SK-N-SH (cell line): ENCODE measurements at regions not wholly inside any gene's neighbourhood (a gene's known extent, or its start where the extent isn't known, plus 50 kb on each side); places are given as distances from the start of the nearest gene placed in this dataset.
A peak's percentile ranks its signal among the peaks of the same experiment; 100 is the strongest.

Source experiments
- CTCF ChIA-PET: fragments of 300-600, 350-600 bp; formaldehyde crosslinking; extraction: SDS; loops from one replicate; lab custom pipeline; 2021; lab: Yijun Ruan, JAX
- POLR2A ChIA-PET: fragments of 350-600 bp; sonication (Branson Sonifier 250); formaldehyde crosslinking; extraction: SDS; loops from one replicate; lab custom pipeline; 2020; ENCODE audit warnings: antibody characterized with exemption, inconsistent platforms; lab: Yijun Ruan, JAX
- DNase-seq: peaks from one replicate; pipeline ENCODE4 v3.0.0; 2012
- H2AFZ ChIP-seq: fragments of 200-600 bp; sonication (generic); 2 replicates; pipeline ENCODE4 v1.8.1; 2016; ENCODE audit warnings: antibody characterized with exemption, mild to moderate bottlenecking, low read depth
- H3F3A ChIP-seq: fragments of 200-600 bp; sonication (generic); replicated peaks from 2 replicates; pipeline ENCODE3; 2016; ENCODE audit warnings: antibody characterized with exemption, mild to moderate bottlenecking; ENCODE audit not compliant: insufficient read depth
- H3K27ac ChIP-seq, 2 experiments: fragments of 200-500 bp in 1 of 2; fragments of 200-600 bp in 1 of 2; sonication (Bioruptor generic) in 1 of 2; sonication (generic), shearing (Covaris generic) in 1 of 2; 2 replicates each; pipeline versions ENCODE4 v1.5.1 to v1.6.1; 2014 to 2016; ENCODE audit warnings: low read depth in 2 of 2, inconsistent platforms in 1 of 2, low read length in 1 of 2, mild to moderate bottlenecking in 1 of 2, mixed read lengths in 1 of 2
- H3K27me3 ChIP-seq: fragments of 200-600 bp; sonication (generic), shearing (Covaris generic); 2 replicates; pipeline ENCODE4 v1.6.1; 2016; ENCODE audit warnings: mixed run types; ENCODE audit not compliant: insufficient read depth
- H3K36me3 ChIP-seq, 2 experiments: fragments of 200-500 bp in 1 of 2; fragments of 200-600 bp in 1 of 2; sonication (Bioruptor generic) in 1 of 2; sonication (generic) in 1 of 2; replicated peaks in 1 of 2; 2 replicates each; pipeline versions ENCODE3 to v1.5.1; 2014 to 2016; ENCODE audit warnings: low read length in 1 of 2, mild to moderate bottlenecking in 1 of 2; ENCODE audit not compliant: insufficient read depth in 2 of 2, control insufficient read depth in 1 of 2
- H3K4me1 ChIP-seq, 2 experiments: fragments of 200-500 bp in 1 of 2; fragments of 200-600 bp in 1 of 2; sonication (Bioruptor generic) in 1 of 2; sonication (generic), shearing (Covaris generic) in 1 of 2; 2 replicates each; pipeline versions ENCODE4 v1.5.1 to v1.6.1; 2014 to 2016; ENCODE audit warnings: low read depth in 1 of 2, low read length in 1 of 2, mixed run types in 1 of 2; ENCODE audit not compliant: insufficient read depth in 2 of 2, control insufficient read depth in 1 of 2
- H3K4me2 ChIP-seq: fragments of 200-600 bp; sonication (generic), shearing (Covaris generic); 2 replicates; pipeline ENCODE4 v1.6.1; 2017; ENCODE audit warnings: mixed run types
- H3K4me3 ChIP-seq, 2 experiments: fragments of 200-500 bp in 1 of 2; fragments of 200-600 bp in 1 of 2; sonication (Bioruptor generic) in 1 of 2; sonication (generic), shearing (Covaris generic) in 1 of 2; 2 replicates each; pipeline versions ENCODE4 v1.5.1 to v1.8.1; 2014 to 2016; ENCODE audit warnings: low read depth in 2 of 2, inconsistent platforms in 1 of 2, low read length in 1 of 2, mild to moderate bottlenecking in 1 of 2, mixed read lengths in 1 of 2, moderate library complexity in 1 of 2
- H3K79me2 ChIP-seq: fragments of 200-600 bp; sonication (generic); 2 replicates; pipeline ENCODE4 v1.8.1; 2017; ENCODE audit warnings: mild to moderate bottlenecking; ENCODE audit not compliant: insufficient read depth
- H3K9ac ChIP-seq: fragments of 200-600 bp; sonication (generic); 2 replicates; pipeline ENCODE4 v1.6.1; 2017; ENCODE audit warnings: mixed run types
- H3K9me2 ChIP-seq: fragments of 200-600 bp; sonication (generic); 2 replicates; pipeline ENCODE4 v1.6.1; 2017; ENCODE audit warnings: mixed run types
- H3K9me3 ChIP-seq: fragments of 200-600 bp; sonication (generic); 2 replicates; pipeline ENCODE4 v1.6.1; 2017; ENCODE audit warnings: mixed run types, mild to moderate bottlenecking, moderate library complexity
- H4K20me1 ChIP-seq: fragments of 200-600 bp; sonication (generic); 2 replicates; pipeline ENCODE4 v1.6.1; 2017; ENCODE audit warnings: mild to moderate bottlenecking, mixed run types; ENCODE audit not compliant: insufficient read depth
- EP300 ChIP-seq, 2 experiments: IDR thresholded peaks; 2 replicates each; pipeline versions ENCODE4 v1.4.0 to v1.6.1; 2012; ENCODE audit warnings: borderline replicate concordance in 1 of 2, low read depth in 1 of 2, low read length in 1 of 2
- EZH2phosphoT487 ChIP-seq: fragments of 200-600 bp; sonication (generic); IDR thresholded peaks from 2 replicates; pipeline ENCODE4 v1.6.1; 2017; ENCODE audit warnings: low read depth, mixed run types, mild to moderate bottlenecking, antibody characterized with exemption, moderate library complexity, borderline replicate concordance
- FOSL2 ChIP-seq: IDR thresholded peaks from 2 replicates; pipeline ENCODE4 v1.4.0; 2012; ENCODE audit warnings: low read depth, mild to moderate bottlenecking, moderate library complexity, borderline replicate concordance
- GABPA ChIP-seq: IDR thresholded peaks from 2 replicates; pipeline ENCODE4 v1.4.0; 2012; ENCODE audit warnings: low read depth, mild to moderate bottlenecking
- GATA2 ChIP-seq: sonication (generic); formaldehyde crosslinking; IDR thresholded peaks from 2 replicates; pipeline ENCODE4 v1.5.0; 2020; ENCODE audit warnings: mild to moderate bottlenecking, missing genetic modification reagents
- JUND ChIP-seq: IDR thresholded peaks from 2 replicates; pipeline ENCODE4 v1.4.0; 2012
- NFIC ChIP-seq: IDR thresholded peaks from 2 replicates; pipeline ENCODE4 v1.4.0; 2012; ENCODE audit warnings: borderline replicate concordance
- NRF1 ChIP-seq: IDR thresholded peaks from 2 replicates; pipeline ENCODE4 v1.6.1; 2012; ENCODE audit warnings: low read depth, mild to moderate bottlenecking, low read length
- SMC3 ChIP-seq: IDR thresholded peaks from 2 replicates; pipeline ENCODE4 v1.6.1; 2012; ENCODE audit warnings: low read depth, low read length, improper control_type of control experiment
- TCF12 ChIP-seq: IDR thresholded peaks from 2 replicates; pipeline ENCODE4 v1.4.0; 2012
- TEAD4 ChIP-seq: IDR thresholded peaks from 2 replicates; pipeline ENCODE4 v1.4.0; 2012; ENCODE audit warnings: mild to moderate bottlenecking, borderline replicate concordance; ENCODE audit not compliant: insufficient read depth
- YY1 ChIP-seq: IDR thresholded peaks from 2 replicates; pipeline ENCODE4 v1.4.0; 2012; ENCODE audit warnings: low read depth, mild to moderate bottlenecking
- WGBS: methylation state at CpG from one replicate; pipeline ENCODE4 v1.1.6; 2017; ENCODE audit warnings: low lambda C conversion rate; 5-methylcytosine and 5-hydroxymethylcytosine counted together
- TF ChIP-seq, protein P1 (sequence below): IDR thresholded peaks from 2 replicates; pipeline ENCODE4; 2012
- TF ChIP-seq, protein P2 (sequence below): fragments of 200-600 bp; sonication (generic); IDR thresholded peaks from 2 replicates; pipeline ENCODE4 v1.6.1; 2017; ENCODE audit warnings: antibody characterized with exemption, mild to moderate bottlenecking, moderate library complexity
- TF ChIP-seq, protein P3 (sequence below): fragments of 150-350 bp; IDR thresholded peaks from 2 replicates; pipeline ENCODE4 v1.6.1; 2017; ENCODE audit warnings: antibody characterized with exemption, low read length, low read depth, borderline replicate concordance

GRCh38 chrX:45524805-45525204 is 324.1 kb upstream of the DIPK2B start:
- 55% methylated on average over 3 of the region's 3 CpGs for WGBS
- no peaks in the 10 kb centered on the region for H3K9me2 ChIP-seq
- CTCF ChIA-PET, result interaction anchor here (0.7 to 1.2 kb wide), 2 partner anchors 16 to 25 kb away, joined by 3 read pairs; no protein-coding TSS in a partner anchor

DNA sequence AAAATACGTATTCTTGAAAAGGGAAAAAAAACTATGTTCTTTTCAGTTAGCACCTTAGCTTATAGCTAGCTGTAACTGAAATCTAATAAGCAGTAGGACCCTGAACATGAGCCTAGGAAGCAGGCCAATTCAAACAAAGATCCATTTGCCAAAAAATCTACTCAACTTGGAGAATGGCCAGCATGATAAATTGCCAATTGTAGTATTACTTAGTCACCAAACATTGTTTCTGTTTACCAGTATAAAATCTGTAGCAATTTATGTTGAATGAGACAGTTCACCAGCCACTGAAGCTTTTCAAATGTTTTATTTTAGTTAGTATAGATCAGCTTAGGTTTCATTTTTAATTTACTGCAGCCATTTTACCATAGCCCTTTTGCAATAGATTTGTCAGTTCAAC is 323.6 kb upstream of the DIPK2B start:
- Histone ChIP-seq H3K27me3 (no peaks in the 10 kb centered on the region), H3K4me3 (no peak overlapping the region), H3K4me1 (no peaks in the 10 kb centered on the region; a peak in 1 of 4 replicates), H3K9ac (no peak overlapping the region), H4K20me1 (no peaks in the 10 kb centered on the region), H3K27ac (peak overlapping the region in 1 of 2 experiments; percentile 13; a peak in 2 of 4 replicates), H3K36me3 (no peaks in the 10 kb centered on the region), H3K9me3 (peaks cover 4% of the 10 kb centered on the region; the same call in 1 of the 2 replicates), H3K79me2 (no peaks in the 10 kb centered on the region), H3F3A (peaks cover 20% of the 10 kb centered on the region), H2AFZ (no peak overlapping the region), H3K9me2 (no peaks in the 10 kb centered on the region), H3K4me2 (no peak overlapping the region)
- TF ChIP-seq SMC3 (no peak), NRF1 (no peak), EZH2phosphoT487 (no peak), FOSL2 (0 out of 2 replicates have a peak, but pooled peaks have one; percentile 23), NFIC (peak; percentile 95), YY1 (0 out of 2 replicates have a peak, but pooled peaks have one; percentile 26), EP300 (IDR thresholded peaks at IDR 0.05; ENCODE audit: borderline replicate concordance in 1 of 2, low read depth in 1 of 2, low read length in 1 of 2) (peak in 1 of 2 experiments; percentile 33; a peak in 1 of 4 replicates), TCF12 (peak; percentile 49; the same call in 1 of the 2 replicates), JUND (peak; percentile 24; the same call in 1 of the 2 replicates)
- TF ChIP-seq, protein P1, sequence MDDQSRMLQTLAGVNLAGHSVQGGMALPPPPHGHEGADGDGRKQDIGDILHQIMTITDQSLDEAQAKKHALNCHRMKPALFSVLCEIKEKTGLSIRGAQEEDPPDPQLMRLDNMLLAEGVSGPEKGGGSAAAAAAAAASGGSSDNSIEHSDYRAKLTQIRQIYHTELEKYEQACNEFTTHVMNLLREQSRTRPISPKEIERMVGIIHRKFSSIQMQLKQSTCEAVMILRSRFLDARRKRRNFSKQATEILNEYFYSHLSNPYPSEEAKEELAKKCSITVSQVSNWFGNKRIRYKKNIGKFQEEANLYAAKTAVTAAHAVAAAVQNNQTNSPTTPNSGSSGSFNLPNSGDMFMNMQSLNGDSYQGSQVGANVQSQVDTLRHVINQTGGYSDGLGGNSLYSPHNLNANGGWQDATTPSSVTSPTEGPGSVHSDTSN, result peak; percentile 28
- TF ChIP-seq, protein P2, sequence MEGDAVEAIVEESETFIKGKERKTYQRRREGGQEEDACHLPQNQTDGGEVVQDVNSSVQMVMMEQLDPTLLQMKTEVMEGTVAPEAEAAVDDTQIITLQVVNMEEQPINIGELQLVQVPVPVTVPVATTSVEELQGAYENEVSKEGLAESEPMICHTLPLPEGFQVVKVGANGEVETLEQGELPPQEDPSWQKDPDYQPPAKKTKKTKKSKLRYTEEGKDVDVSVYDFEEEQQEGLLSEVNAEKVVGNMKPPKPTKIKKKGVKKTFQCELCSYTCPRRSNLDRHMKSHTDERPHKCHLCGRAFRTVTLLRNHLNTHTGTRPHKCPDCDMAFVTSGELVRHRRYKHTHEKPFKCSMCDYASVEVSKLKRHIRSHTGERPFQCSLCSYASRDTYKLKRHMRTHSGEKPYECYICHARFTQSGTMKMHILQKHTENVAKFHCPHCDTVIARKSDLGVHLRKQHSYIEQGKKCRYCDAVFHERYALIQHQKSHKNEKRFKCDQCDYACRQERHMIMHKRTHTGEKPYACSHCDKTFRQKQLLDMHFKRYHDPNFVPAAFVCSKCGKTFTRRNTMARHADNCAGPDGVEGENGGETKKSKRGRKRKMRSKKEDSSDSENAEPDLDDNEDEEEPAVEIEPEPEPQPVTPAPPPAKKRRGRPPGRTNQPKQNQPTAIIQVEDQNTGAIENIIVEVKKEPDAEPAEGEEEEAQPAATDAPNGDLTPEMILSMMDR, result no peak
- WGBS, result 43% methylated on average over 1 of the region's 1 CpG
- ChIA-PET CTCF (interaction anchor here (0.7 to 1.2 kb wide), 3 partner anchors 9 to 26 kb away, joined by 3 to 4 read pairs (median 3); no protein-coding TSS in a partner anchor), POLR2A (no interaction called here)
- no peak for DNase-seq

More at GRCh38 chrX:45524805-45525204, 324.1 kb upstream of the DIPK2B start:
- H3K27me3 ChIP-seq, result no peaks in the 10 kb centered on the region
- no peak for DNase-seq
- no peak for TF ChIP-seq EP300 (IDR thresholded peaks at IDR 0.05; ENCODE audit: borderline replicate concordance in 1 of 2, low read depth in 1 of 2, low read length in 1 of 2)
- TF ChIP-seq NFIC, result no peak
- no peak for TF ChIP-seq TEAD4
- no peak for TF ChIP-seq GABPA
- TF ChIP-seq, protein P1, result no peak
- TF ChIP-seq, protein P3, sequence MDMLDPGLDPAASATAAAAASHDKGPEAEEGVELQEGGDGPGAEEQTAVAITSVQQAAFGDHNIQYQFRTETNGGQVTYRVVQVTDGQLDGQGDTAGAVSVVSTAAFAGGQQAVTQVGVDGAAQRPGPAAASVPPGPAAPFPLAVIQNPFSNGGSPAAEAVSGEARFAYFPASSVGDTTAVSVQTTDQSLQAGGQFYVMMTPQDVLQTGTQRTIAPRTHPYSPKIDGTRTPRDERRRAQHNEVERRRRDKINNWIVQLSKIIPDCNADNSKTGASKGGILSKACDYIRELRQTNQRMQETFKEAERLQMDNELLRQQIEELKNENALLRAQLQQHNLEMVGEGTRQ, result no peak
- no peak for TF ChIP-seq GATA2
- H2AFZ ChIP-seq, result no peak overlapping the region
- H3K4me1 ChIP-seq, result no peaks in the 10 kb centered on the region; a peak in 1 of 4 replicates
- H3K36me3 ChIP-seq, result no peaks in the 10 kb centered on the region
- no peak overlapping the region for H3K9ac ChIP-seq
- peaks cover 20% of the 10 kb centered on the region for H3F3A ChIP-seq
- H3K9me3 ChIP-seq, result peaks cover 4% of the 10 kb centered on the region; the same call in 1 of the 2 replicates
- no peaks in the 10 kb centered on the region for H3K79me2 ChIP-seq
- POLR2A ChIA-PET, result no interaction called here
- H3K4me3 ChIP-seq, result no peak overlapping the region
- H4K20me1 ChIP-seq, result no peaks in the 10 kb centered on the region
- H3K4me2 ChIP-seq, result no peak overlapping the region
- peak overlapping the region in 1 of 2 experiments; percentile 13; a peak in 2 of 4 replicates for H3K27ac ChIP-seq
